Dedifferentiated amniotic fluid mesenchymal stem cell (primary cell): ENCODE measurements at regions not wholly inside any gene's neighbourhood (a gene's known extent, or its start where the extent isn't known, plus 50 kb on each side); places are given as distances from the start of the nearest gene placed in this dataset.
"Not testable (repeated sequence)": the region's sequence is repeated elsewhere in the genome, so short reads cannot be mapped to it uniquely, and the experiment has no call there.

Experiments used
- DNase-seq: peaks from one replicate; pipeline ENCODE4 v3.0.0-alpha.2; 2016; ENCODE audit errors: extremely low spot score

- DNase-seq: no peak
Observed at GRCh38 chr9:84504360-84504759, 163.8 kb upstream of the SLC28A3 start.

DNA sequence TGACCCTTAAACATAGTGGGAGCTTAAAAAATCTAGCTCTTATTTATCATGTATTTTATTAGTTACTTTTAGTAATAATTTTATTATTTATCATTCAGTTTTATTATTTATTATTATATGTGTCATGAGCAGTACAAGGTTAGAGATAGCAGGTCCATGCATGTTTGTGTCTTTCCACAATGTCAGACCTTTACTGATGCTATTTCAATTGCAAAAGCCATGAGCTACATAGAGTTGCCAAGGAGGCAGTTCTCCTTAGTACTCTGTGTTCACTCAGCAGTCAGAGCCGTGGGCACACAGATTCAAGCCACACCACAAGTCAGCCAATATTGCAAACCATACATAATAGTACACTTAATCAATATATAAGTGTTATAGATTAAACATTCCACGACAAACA, 157.9 kb upstream of the NTRK2 start:
- no peak for DNase-seq

- DNase-seq: no peak
Observed at GRCh38 chr9:84512493-84512892, 157.0 kb upstream of the NTRK2 start.

DNA sequence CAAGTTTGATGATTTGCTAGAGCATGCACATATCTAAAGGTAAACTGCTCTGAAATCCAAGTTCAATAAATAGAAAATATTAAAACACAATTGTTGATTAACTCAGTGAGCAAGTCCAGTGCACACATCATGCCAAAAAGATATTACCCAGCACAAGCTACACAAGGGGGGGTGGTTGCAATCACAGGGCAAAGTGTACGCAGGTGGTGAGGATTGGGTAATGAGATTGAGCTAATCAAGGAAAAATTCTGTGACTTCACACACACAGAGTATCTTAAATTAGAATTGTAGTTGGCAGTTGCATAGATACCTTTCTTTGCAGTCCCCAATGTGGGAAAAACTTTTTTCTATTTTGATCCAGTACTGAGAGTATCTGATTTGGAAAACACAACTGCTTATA, 156.1 kb upstream of the NTRK2 start:
- DNase-seq: no peak

DNA sequence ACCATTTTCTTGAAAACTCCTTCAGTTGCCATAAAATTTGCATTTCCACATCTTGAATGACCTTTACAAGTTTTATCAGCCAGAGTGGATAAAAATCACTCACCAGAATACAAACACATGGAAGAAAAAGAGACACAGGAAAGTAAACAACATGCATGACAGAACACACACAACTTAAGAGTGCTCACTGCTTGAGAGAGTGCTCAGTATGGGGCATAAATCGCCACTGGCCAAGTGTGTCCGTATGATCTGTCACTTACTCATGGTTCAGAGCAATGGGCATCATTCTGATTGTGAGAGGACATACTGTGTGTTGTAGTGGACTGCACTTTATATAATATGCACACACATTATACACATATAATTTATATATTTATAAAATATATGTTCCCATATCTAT, 155.6 kb upstream of the NTRK2 start:
- DNase-seq: no peak

DNA sequence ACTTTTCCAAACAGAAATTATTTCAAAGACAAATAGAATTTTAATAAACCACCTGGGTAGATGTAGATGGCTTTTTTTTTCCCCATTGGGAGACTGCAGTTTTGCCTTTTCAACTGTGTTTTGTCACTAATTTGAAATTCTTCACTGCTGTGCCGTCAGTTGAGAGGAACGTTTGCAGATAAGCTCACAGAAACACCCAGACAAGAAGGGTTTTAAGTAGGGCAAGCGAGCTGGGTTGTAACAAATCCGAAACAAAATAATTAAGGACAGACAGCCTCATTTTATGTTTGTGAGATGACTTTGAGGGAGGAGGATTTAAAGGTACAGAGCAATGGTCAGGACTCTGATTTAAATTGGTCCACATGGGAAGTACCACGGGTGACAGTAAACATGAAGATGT, 155.1 kb upstream of the NTRK2 start:
- DNase-seq: no peak

DNA sequence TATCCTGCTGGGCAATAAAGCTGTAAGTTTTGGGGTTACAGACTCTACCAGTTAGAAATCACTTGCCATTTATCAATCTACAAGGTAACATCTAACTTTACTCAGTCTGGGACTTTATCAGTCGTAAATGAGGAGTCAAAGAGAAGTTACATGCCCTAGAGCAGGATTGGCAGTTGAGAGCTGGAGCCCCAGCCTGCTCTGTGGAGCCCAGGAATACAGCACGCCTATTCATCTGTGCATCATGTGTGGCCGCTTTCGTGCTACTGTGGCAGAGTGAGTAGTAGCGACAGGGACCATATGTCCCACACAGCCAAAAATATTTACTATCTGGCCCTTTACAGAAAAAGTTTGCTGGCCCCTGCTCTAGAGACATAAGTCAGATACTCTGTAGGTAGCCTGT, 152.5 kb upstream of the NTRK2 start:
- no peak for DNase-seq

DNA sequence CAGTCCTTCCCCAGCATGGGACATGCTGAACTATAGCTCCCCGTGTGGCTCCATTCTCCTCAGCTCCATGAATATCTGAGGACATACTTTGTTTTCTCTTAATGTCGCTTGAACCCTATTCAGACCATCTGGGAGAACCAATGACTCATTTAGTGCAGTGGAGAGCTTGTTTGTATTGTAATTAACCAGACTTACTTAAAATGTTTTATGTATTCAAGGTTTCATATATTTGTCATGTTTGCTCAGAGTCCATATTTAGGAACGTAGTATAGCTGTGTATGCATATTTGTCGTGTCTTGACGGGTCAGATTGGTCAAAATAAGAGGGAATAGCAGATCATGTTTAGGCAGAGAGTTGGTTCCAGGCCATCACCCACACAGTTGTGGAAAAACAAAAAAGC, 150.1 kb upstream of the NTRK2 start:
- no peak for DNase-seq

- no peak for DNase-seq
Observed at GRCh38 chr9:84521208-84521607, 148.3 kb upstream of the NTRK2 start.

GRCh38 chr9:84526211-84526610, 143.3 kb upstream of the NTRK2 start:
- DNase-seq: not testable (repeated sequence)

DNA sequence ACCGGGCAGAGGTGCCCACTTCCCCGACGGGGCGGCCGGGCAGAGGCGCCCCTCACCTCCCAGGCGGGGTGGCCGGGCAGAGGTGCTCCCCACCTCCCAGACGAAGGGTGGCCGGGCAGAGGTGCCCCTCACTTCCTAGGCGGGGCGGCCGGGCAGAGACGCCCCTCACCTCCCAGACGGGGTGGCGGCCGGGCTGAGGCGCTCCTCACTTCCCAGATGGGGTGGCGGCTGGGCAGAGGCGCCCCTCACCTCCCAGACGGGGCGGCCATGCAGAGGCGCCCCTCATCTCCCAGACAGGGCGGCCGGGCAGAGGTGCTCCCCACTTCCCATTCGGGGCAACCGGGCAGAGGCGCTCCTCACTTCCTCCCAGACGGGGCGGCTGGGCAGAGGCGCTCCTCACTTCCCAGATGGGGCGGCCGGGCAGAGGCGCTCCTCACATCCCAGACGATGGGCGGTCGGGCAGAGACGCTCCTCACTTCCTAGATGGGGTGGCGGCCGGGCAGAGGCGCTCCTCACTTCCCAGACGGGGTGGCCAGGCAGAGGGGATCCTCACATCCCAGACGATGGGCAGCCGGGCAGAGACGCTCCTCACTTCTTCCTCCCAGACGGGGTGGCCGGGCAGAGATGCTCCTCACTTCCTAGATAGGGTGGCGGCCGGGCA, 142.3 kb upstream of the NTRK2 start:
- not testable (repeated sequence) for DNase-seq

DNA sequence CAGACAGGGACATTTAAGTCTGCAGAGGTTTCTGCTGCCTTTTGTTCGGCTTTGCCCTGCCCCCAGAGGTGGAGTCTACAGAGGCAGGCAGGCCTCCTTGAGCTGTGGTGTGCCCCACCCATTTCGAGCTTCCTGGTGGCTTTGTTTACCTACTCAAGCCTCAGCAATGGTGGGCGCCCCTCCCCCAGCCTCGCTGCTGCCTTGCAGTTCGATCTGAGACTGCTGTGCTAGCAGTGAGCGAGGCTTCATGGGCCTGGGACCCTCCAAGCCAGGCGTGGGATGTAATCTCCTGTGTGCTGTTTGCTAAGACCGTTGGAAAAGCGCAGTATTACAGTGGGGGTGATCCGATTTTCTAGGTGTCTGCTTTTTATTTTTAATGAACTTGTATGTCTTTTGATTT, 133.6 kb upstream of the NTRK2 start:
- DNase-seq: not testable (repeated sequence)

GRCh38 chr9:84538879-84539278, 130.7 kb upstream of the NTRK2 start:
- no peak for DNase-seq

- DNase-seq: no peak
Observed at GRCh38 chr9:84542554-84542953, 127.0 kb upstream of the NTRK2 start.

DNA sequence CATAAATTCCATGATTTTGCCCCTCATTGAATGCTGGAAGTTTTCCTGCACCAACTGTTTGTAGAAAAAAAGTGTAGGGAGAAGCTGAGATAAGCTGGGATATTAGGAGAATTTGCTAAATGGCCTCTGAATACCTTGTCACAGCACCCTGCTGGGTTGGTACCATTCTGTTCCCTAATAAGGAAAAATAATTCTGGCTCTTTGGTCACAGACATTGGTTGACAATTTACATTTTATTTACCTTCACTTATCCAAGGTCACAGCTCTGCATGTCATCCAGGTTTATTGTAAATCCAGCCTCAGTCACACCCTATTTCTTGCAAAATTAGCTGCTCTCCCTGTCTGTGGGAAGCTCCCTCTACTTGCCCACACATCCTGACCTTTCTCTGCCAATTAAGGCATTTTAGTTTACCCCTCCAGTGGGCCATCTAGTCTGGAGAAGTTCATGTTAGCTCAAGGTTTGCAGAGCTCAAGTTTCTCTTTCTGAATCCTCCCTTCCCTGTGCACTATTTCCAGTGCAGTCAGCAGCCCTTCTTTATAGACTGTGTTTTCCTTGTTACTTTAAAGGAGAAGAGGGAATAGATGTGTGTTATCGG, 115.4 kb upstream of the NTRK2 start:
- no peak for DNase-seq

DNA sequence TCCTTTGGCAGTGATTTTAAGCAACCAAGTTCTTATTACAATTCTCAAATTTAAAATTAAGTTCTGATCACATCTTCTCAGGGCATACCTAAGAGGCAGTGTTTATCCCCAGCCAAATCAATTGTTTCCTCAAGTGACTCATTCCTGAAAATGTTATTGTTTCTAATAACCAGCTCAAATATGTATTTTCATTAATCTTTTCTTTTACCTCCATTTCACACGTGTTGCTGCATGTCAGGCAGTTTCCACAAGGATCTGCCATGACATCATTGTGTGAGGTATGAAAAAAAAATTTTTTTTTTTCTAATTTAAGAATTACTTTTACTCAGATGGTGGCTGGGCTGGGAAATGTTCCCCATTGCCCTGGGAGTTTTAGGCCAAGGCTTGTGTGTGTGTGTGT, 113.0 kb upstream of the NTRK2 start:
- no peak for DNase-seq

- no peak for DNase-seq
Observed at GRCh38 chr9:84557751-84558150, 111.8 kb upstream of the NTRK2 start.

DNA sequence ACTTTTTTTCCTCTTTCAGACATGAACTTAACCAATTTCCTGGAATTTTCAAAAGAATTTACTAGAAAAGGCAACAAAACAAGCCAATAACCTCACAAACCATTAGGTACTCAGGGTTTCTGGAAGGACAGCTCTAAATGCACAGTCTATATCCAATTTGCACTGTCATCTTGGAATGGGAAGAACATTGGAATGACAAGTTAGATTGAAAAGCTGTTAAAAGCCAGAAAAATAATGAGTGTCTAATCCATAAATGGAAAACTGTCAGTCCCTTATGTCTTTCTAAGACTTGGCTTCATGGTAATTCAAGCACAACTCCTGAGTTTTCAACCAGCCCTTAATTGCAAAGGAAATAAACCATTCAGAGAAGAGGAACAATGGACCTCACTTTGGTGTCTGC, 105.8 kb upstream of the NTRK2 start:
- no peak for DNase-seq

DNA sequence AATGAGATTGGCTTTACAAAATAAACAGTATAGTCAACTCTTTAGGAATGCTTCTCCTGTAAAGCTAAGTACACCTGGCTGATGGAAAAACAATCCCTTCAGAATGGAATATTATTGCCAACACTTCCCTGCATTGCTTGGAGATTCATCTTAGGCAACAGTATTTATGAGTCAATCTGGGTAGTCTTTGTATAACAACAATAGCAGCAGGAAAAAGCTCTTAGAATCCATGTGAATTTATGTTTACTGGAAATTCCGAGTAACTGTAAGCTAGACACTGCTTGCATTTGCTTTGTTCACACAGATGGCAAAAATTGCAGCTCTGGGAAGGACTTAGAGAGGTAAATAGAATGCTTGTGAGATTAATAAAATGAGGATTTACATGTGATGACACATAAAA, 101.7 kb upstream of the NTRK2 start:
- no peak for DNase-seq

GRCh38 chr9:84570482-84571154, 98.9 kb upstream of the NTRK2 start:
- DNase-seq: no peak

DNA sequence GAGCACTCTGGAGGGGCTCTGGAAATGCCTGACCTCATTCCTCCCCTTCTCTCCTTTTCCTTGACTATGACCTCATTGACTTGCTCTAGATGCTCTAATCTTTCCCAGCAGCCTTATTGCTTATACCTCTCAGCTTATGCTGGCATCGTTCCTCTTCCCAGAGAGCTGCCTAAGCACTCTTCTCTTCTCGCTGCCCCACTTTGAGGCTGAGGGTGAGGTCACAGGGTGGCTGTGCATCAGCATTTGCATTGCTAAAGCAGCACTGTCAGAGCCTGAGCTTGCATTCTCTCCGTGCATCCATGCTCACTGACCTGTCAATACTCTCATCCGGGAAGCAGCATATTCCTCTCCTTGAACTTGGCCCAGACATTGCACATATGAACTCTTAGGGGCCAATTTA, 96.4 kb upstream of the NTRK2 start:
- no peak for DNase-seq

- DNase-seq: no peak
Observed at GRCh38 chr9:84575705-84576104, 93.8 kb upstream of the NTRK2 start.

- no peak for DNase-seq
Observed at GRCh38 chr9:84583866-84584265, 85.7 kb upstream of the NTRK2 start.
